Left renal cortex interstitium (tissue), 4 donors: ENCODE measurements at regions not wholly inside any gene's neighbourhood (a gene's known extent, or its start where the extent isn't known, plus 50 kb on each side); places are given as distances from the start of the nearest gene placed in this dataset.
"Not testable (repeated sequence)": the region's sequence is repeated elsewhere in the genome, so short reads cannot be mapped to it uniquely, and the experiment has no call there.

ENCODE experiments used
- DNase-seq, 4 donors: peaks; one replicate each; pipeline ENCODE4 v3.0.0-alpha.2; 2013; ENCODE audit warnings: low read depth in 4 of 4, low spot score in 2 of 4, missing footprints in 1 of 4

- DNase-seq = no peak
These were observed 93.6 kb upstream of the TSLP start for GRCh38 chr5:110977915-110978314.

- not testable (repeated sequence) for DNase-seq
These were observed 85.6 kb upstream of the TSLP start for GRCh38 chr5:110985882-110986281.

GRCh38 chr5:110987573-110987972 lies 83.9 kb upstream of the TSLP start:
- not testable (repeated sequence) for DNase-seq

GRCh38 chr5:110996742-110997141 lies 74.8 kb upstream of the TSLP start:
- DNase-seq = no peak

GRCh38 chr5:111002036-111002435 lies 69.5 kb upstream of the TSLP start:
- no peak for DNase-seq

- no peak for DNase-seq
These were observed 67.9 kb upstream of the TSLP start for GRCh38 chr5:111003623-111004022.

GRCh38 chr5:111004291-111004690 lies 67.2 kb upstream of the TSLP start:
- no peak for DNase-seq

- DNase-seq = no peak
These were observed 60.7 kb upstream of the TSLP start for GRCh38 chr5:111010783-111011182.

- DNase-seq = no peak
These were observed 58.5 kb upstream of the TSLP start for GRCh38 chr5:111013011-111013410.

- no peak for DNase-seq
These were observed 54.7 kb upstream of the TSLP start for GRCh38 chr5:111016801-111017200.

- DNase-seq = no peak
These were observed 53.8 kb upstream of the TSLP start for GRCh38 chr5:111017731-111018130.
